Spleen (tissue), 11 donors: ENCODE measurements at regions not wholly inside any gene's neighbourhood (a gene's known extent, or its start where the extent isn't known, plus 50 kb on each side); places are given as distances from the start of the nearest gene placed in this dataset.

Source experiments
- DNase-seq: peaks from one replicate; pipeline ENCODE4 v3.0.0-alpha.2; 2020
- H3K27ac ChIP-seq, 8 donors: fragments of 200-600 bp; sonication (generic) in 7 of 8; 1 replicate in 4 of 8; 2 replicates in 4 of 8; pipeline versions ENCODE4 v1.5.0 to v1.8.0; 2016 to 2021; ENCODE audit warnings: inconsistent platforms in 4 of 8, mild to moderate bottlenecking in 4 of 8, moderate library complexity in 1 of 8
- H3K27me3 ChIP-seq, 7 donors: fragments of 200-600 bp; sonication (generic) in 6 of 7; replicated peaks in 1 of 7; 1 replicate in 4 of 7; 2 replicates in 3 of 7; pipeline versions ENCODE4 v1.5.0 to v1.8.0; 2016 to 2021; ENCODE audit warnings: inconsistent platforms in 3 of 7, mild to moderate bottlenecking in 1 of 7
- H3K36me3 ChIP-seq, 6 donors: fragments of 200-600 bp; sonication (generic) in 5 of 6; 1 replicate in 4 of 6; 2 replicates in 2 of 6; pipeline versions ENCODE4 v1.5.0 to v1.8.0; 2016 to 2021; ENCODE audit warnings: inconsistent platforms in 2 of 6
- H3K4me1 ChIP-seq, 6 donors: fragments of 200-600 bp; sonication (generic) in 5 of 6; 1 replicate in 3 of 6; 2 replicates in 3 of 6; pipeline versions ENCODE4 v1.5.0 to v1.8.0; 2016 to 2021; ENCODE audit warnings: inconsistent platforms in 3 of 6
- H3K4me3 ChIP-seq, 8 donors: fragments of 200-600 bp; sonication (generic) in 7 of 8; 1 replicate in 4 of 8; 2 replicates in 4 of 8; pipeline versions ENCODE4 v1.5.0 to v1.8.0; 2016 to 2021; ENCODE audit warnings: inconsistent platforms in 4 of 8, mild to moderate bottlenecking in 4 of 8, moderate library complexity in 2 of 8
- H3K9me3 ChIP-seq, 8 donors: fragments of 200-600 bp; sonication (generic) in 7 of 8; 1 replicate in 4 of 8; 2 replicates in 4 of 8; pipeline versions ENCODE4 v1.5.0 to v1.8.0; 2016 to 2021; ENCODE audit warnings: inconsistent platforms in 4 of 8
- CTCF ChIP-seq, 11 experiments: fragments of 200-600 bp in 7 of 11; fragments of 450-650 bp in 4 of 11; sonication (generic) in 4 of 11; IDR thresholded peaks in 8 of 11; conservative IDR thresholded peaks in 3 of 11; 1 replicate in 7 of 11; 2 replicates in 4 of 11; pipeline versions ENCODE4 v1.4.0 to v1.8.0; 2016 to 2021; ENCODE audit warnings: antibody characterized with exemption in 11 of 11, inconsistent platforms in 4 of 11, mild to moderate bottlenecking in 1 of 11
- POLR2A ChIP-seq, 3 donors: fragments of 450-650 bp; IDR thresholded peaks; one replicate each; pipeline ENCODE4 v1.5.1; 2017; ENCODE audit warnings: antibody characterized with exemption in 3 of 3, mild to moderate bottlenecking in 1 of 3
- POLR2AphosphoS5 ChIP-seq, 3 donors: sonication (generic); formaldehyde crosslinking; IDR thresholded peaks; one replicate each; pipeline ENCODE4 v1.5.1; 2017; ENCODE audit warnings: antibody characterized with exemption in 3 of 3
- WGBS, 5 donors: extraction: QIAGEN DNeasy Blood & Tissue Kit in 3 of 5; methylation state at CpG; one replicate each; pipeline versions ENCODE4 v1.1.5 to v1.1.7; 2013 to 2018; 5-methylcytosine and 5-hydroxymethylcytosine counted together
- intact Hi-C: fragments of 100-400 bp; cut with DNase I; formaldehyde crosslinking; loops from one replicate; pipeline ENCODE4 v1.15.0; 2023; ENCODE audit warnings: low total_unique reads
- donor health status: healthy with polysubstance abuse.
- donor health status: DM: no; HTN: no; CAD: no; lungs with moderate emphysema.
- donor health status: DM: no; HTN: no; CAD: no.
- donor health status: Bipolar disorder and iron deficiency.
- donor health status: healthy.
- donor health status: DM: no; HTN: no; CAD: no.
- donor health status: DM: yes; HTN: yes; CAD: no.

- H3K27ac ChIP-seq, result no peak overlapping the region
- H3K9me3 ChIP-seq, result peaks cover 0 to 11% (median 0%) of the 10 kb centered on the region in 8 donors
- intact Hi-C loops, result no loop called here
- TF ChIP-seq POLR2AphosphoS5 (IDR thresholded peaks at IDR 0.05) (no peak), CTCF (IDR thresholded peaks at IDR 0.05 in 8 of 11, conservative IDR thresholded peaks at IDR 0.05 in 3 of 11) (no peak), POLR2A (IDR thresholded peaks at IDR 0.05) (no peak)
- WGBS, 5 donors, result 67 to 81% (median 72%) methylated on average over 11 of the region's 11 CpGs
- DNase-seq, result no peak
- H3K4me3 ChIP-seq, result no peak overlapping the region
- H3K36me3 ChIP-seq, result no peaks in the 10 kb centered on the region
- no peaks in the 10 kb centered on the region for H3K27me3 ChIP-seq
- H3K4me1 ChIP-seq, result no peaks in the 10 kb centered on the region
Measured at GRCh38 chr4:187071946-187072600, 348.4 kb upstream of the FAT1 start.

GRCh38 chr4:187073820-187074219 is 350.2 kb upstream of the FAT1 start:
- TF ChIP-seq POLR2A (IDR thresholded peaks at IDR 0.05), result no peak
- TF ChIP-seq CTCF (IDR thresholded peaks at IDR 0.05 in 8 of 11, conservative IDR thresholded peaks at IDR 0.05 in 3 of 11), result no peak
- no peak for TF ChIP-seq POLR2AphosphoS5 (IDR thresholded peaks at IDR 0.05)
- 78 to 89% (median 86%) methylated on average over 7 of the region's 7 CpGs for WGBS, 5 donors
- no peak overlapping the region for H3K4me3 ChIP-seq
- peaks cover 0 to 11% (median 0%) of the 10 kb centered on the region in 8 donors for H3K9me3 ChIP-seq
- intact Hi-C loops, result no loop called here
- no peaks in the 10 kb centered on the region for H3K4me1 ChIP-seq
- no peaks in the 10 kb centered on the region for H3K27me3 ChIP-seq
- no peak overlapping the region for H3K27ac ChIP-seq
- H3K36me3 ChIP-seq, result no peaks in the 10 kb centered on the region
- no peak for DNase-seq

DNA sequence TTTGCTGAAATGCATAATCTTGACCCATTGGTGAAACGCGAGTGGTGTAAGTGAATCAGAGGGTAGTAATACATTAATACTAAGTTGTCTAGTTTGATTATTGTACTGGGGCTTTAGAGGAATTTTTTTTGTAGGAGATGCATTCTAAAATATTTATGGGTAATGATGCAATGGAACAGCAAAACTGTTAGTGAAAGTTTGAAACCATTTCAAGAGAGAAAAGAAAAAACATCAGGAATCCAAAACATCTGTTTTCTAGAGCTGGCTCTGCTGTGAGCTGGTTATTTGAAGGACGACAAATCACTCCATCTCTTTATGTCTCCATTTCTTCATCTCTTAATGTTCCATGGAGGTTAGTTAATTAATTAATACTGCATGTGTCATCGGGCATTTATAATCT is 351.9 kb upstream of the FAT1 start:
- no peak for DNase-seq
- TF ChIP-seq CTCF (IDR thresholded peaks at IDR 0.05 in 8 of 11, conservative IDR thresholded peaks at IDR 0.05 in 3 of 11) (no peak), POLR2A (IDR thresholded peaks at IDR 0.05) (no peak), POLR2AphosphoS5 (IDR thresholded peaks at IDR 0.05) (no peak)
- intact Hi-C loops, result no loop called here
- peaks cover 0 to 11% (median 0%) of the 10 kb centered on the region in 8 donors for H3K9me3 ChIP-seq
- H3K4me1 ChIP-seq, result no peaks in the 10 kb centered on the region
- no peaks in the 10 kb centered on the region for H3K36me3 ChIP-seq
- no peak overlapping the region for H3K27ac ChIP-seq
- WGBS, 5 donors, result 66 to 88% (median 84%) methylated on average over 4 of the region's 4 CpGs
- no peak overlapping the region for H3K4me3 ChIP-seq
- no peaks in the 10 kb centered on the region for H3K27me3 ChIP-seq

DNA sequence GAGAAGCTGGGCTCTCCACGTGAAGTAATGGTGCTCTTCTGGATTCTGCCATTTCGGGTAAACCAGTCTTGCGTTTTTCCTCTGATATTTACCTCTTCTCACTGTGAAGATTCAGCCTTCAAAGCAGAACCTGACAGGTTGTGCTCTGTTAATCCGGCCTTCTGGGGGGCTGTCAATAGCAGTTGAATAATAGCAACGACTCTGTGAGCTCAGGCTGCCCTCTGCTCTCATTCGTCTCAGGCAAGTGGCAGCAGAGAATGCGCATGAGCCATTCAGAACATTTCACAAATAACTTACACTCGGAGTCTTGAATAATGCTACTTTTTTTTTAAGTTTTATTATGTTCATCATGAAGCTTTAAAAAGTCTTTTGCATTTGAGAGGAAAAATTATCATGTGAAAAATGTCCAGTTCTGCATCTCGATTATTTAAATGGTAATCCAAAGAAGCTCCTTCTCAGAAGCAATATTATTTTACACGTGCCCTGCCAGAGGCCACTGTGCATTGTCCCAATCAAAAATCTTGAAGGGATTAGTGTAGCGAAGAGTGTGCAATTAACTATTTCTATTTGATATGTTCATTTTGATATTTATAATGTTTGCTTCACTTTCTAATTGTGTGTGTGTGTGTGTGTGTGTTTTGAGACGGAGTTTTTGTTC is 354.2 kb upstream of the FAT1 start:
- no peak for DNase-seq
- Histone ChIP-seq H3K4me1 (no peaks in the 10 kb centered on the region), H3K9me3 (peaks cover 0 to 7% (median 0%) of the 10 kb centered on the region in 8 donors), H3K27ac (no peak overlapping the region), H3K36me3 (no peaks in the 10 kb centered on the region), H3K27me3 (no peaks in the 10 kb centered on the region), H3K4me3 (no peak overlapping the region)
- intact Hi-C loops, result no loop called here
- 46 to 51% (median 47%) methylated on average over 11 to 12 of the region's 12 CpGs for WGBS, 5 donors
- TF ChIP-seq CTCF (IDR thresholded peaks at IDR 0.05 in 8 of 11, conservative IDR thresholded peaks at IDR 0.05 in 3 of 11) (no peak), POLR2AphosphoS5 (IDR thresholded peaks at IDR 0.05) (no peak), POLR2A (IDR thresholded peaks at IDR 0.05) (no peak)
